MM.1S (cell line): ENCODE measurements at regions not wholly inside any gene's neighbourhood (a gene's known extent, or its start where the extent isn't known, plus 50 kb on each side); places are given as distances from the start of the nearest gene placed in this dataset.

Source experiments
- DNase-seq: peaks from one replicate; pipeline ENCODE4 v3.0.0-alpha.2; 2015
- H2AFZ ChIP-seq: fragments of 300-600 bp; sonication (generic); 2 replicates; pipeline ENCODE4 v1.6.0; 2016; ENCODE audit warnings: antibody characterized with exemption, low read length
- H3F3A ChIP-seq: fragments of 300-600 bp; sonication (generic); 2 replicates; pipeline ENCODE4 v1.6.1; 2016; ENCODE audit warnings: mild to moderate bottlenecking, antibody characterized with exemption, low read length, moderate library complexity, mixed read lengths; ENCODE audit not compliant: insufficient read depth
- H3K27ac ChIP-seq: fragments of 300-600 bp; sonication (generic); 2 replicates; pipeline ENCODE4 v1.5.1; 2016; ENCODE audit warnings: mild to moderate bottlenecking, low read length
- H3K27me3 ChIP-seq: fragments of 300-600 bp; sonication (generic); replicated peaks from 2 replicates; pipeline ENCODE4 v1.6.0; 2016; ENCODE audit warnings: low read length; ENCODE audit not compliant: insufficient read depth
- H3K36me3 ChIP-seq: fragments of 300-600 bp; sonication (generic); replicated peaks from 2 replicates; pipeline ENCODE4 v1.6.1; 2016; ENCODE audit warnings: mild to moderate bottlenecking, low read length, mixed read lengths; ENCODE audit not compliant: insufficient read depth
- H3K4me1 ChIP-seq: fragments of 300-600 bp; sonication (generic); 2 replicates; pipeline ENCODE4 v1.6.1; 2016; ENCODE audit warnings: low read length, mixed read lengths
- H3K4me2 ChIP-seq: fragments of 300-600 bp; sonication (generic); 2 replicates; pipeline ENCODE4 v1.6.0; 2016; ENCODE audit warnings: low read depth, low read length
- H3K4me3 ChIP-seq: fragments of 300-600 bp; sonication (generic); 2 replicates; pipeline ENCODE4 v1.5.1; 2016; ENCODE audit warnings: low read length, mixed read lengths
- H3K79me2 ChIP-seq: fragments of 300-600 bp; sonication (generic); 2 replicates; pipeline ENCODE4 v1.6.1; 2016; ENCODE audit warnings: mixed run types, low read length, mixed read lengths
- H3K9ac ChIP-seq: fragments of 300-600 bp; sonication (generic); 2 replicates; pipeline ENCODE4 v1.6.1; 2016; ENCODE audit warnings: low read length, mixed read lengths
- H3K9me2 ChIP-seq: fragments of 300-600 bp; sonication (generic); replicated peaks from 2 replicates; pipeline ENCODE4 v1.6.1; 2016; ENCODE audit warnings: mild to moderate bottlenecking, low read length, mixed read lengths; ENCODE audit not compliant: insufficient read depth
- H3K9me3 ChIP-seq: fragments of 300-600 bp; sonication (generic); replicated peaks from 2 replicates; pipeline ENCODE4 v1.6.1; 2016; ENCODE audit warnings: mild to moderate bottlenecking, low read length, mixed read lengths; ENCODE audit not compliant: insufficient read depth
- H4K20me1 ChIP-seq: fragments of 300-600 bp; sonication (generic); 2 replicates; pipeline ENCODE4 v1.6.1; 2016; ENCODE audit warnings: mild to moderate bottlenecking, low read length, moderate library complexity, mixed read lengths; ENCODE audit not compliant: insufficient read depth
- CTCF ChIP-seq: fragments of 300-600 bp; sonication (generic); IDR thresholded peaks from 2 replicates; pipeline ENCODE4 v1.5.1; 2016; ENCODE audit warnings: antibody characterized with exemption, low read length, mixed read lengths
- EZH2 ChIP-seq: fragments of 300-600 bp; sonication (generic); optimal IDR thresholded peaks from 2 replicates; pipeline ENCODE3; 2017; ENCODE audit warnings: low read depth, mild to moderate bottlenecking, antibody characterized with exemption, low read length, mixed read lengths
- EZH2phosphoT487 ChIP-seq: fragments of 300-600 bp; sonication (generic); IDR thresholded peaks from 2 replicates; pipeline ENCODE4 v1.6.1; 2018; ENCODE audit warnings: antibody characterized with exemption, low read length

GRCh38 chr20:54321352-54322087 lies 113.6 kb downstream of the PFDN4 start:
- Histone ChIP-seq H2AFZ (no peak overlapping the region), H3F3A (no peaks in the 10 kb centered on the region), H3K4me1 (0 out of 2 replicates have a peak, but pooled peaks cover 6% of the 10 kb centered on the region), H3K27ac (no peak overlapping the region), H3K79me2 (no peaks in the 10 kb centered on the region), H4K20me1 (no peaks in the 10 kb centered on the region), H3K27me3 (no peaks in the 10 kb centered on the region), H3K9ac (no peak overlapping the region), H3K4me3 (no peak overlapping the region), H3K4me2 (no peak overlapping the region), H3K36me3 (no peaks in the 10 kb centered on the region), H3K9me2 (no peaks in the 10 kb centered on the region), H3K9me3 (no peaks in the 10 kb centered on the region)
- TF ChIP-seq EZH2phosphoT487 (no peak), EZH2 (no peak), CTCF (no peak)
- DNase-seq, result no peak

GRCh38 chr20:54323227-54323734 lies 115.4 kb downstream of the PFDN4 start:
- DNase-seq, result no peak
- no peaks in the 10 kb centered on the region for H3K9me2 ChIP-seq
- H2AFZ ChIP-seq, result no peak overlapping the region
- no peaks in the 10 kb centered on the region for H3K36me3 ChIP-seq
- H3K9ac ChIP-seq, result no peak overlapping the region
- no peak overlapping the region for H3K4me2 ChIP-seq
- H3K27ac ChIP-seq, result no peak overlapping the region
- no peaks in the 10 kb centered on the region for H3K27me3 ChIP-seq
- H3K79me2 ChIP-seq, result no peaks in the 10 kb centered on the region
- H3F3A ChIP-seq, result no peaks in the 10 kb centered on the region
- TF ChIP-seq EZH2phosphoT487 (no peak), CTCF (no peak), EZH2 (no peak)
- H3K4me3 ChIP-seq, result no peak overlapping the region
- H3K9me3 ChIP-seq, result no peaks in the 10 kb centered on the region
- H4K20me1 ChIP-seq, result no peaks in the 10 kb centered on the region
- 0 out of 2 replicates have a peak, but pooled peaks cover 6% of the 10 kb centered on the region for H3K4me1 ChIP-seq

- H3K9me3 ChIP-seq, result no peaks in the 10 kb centered on the region
- H3K36me3 ChIP-seq, result no peaks in the 10 kb centered on the region
- peak overlapping the region; percentile 5; the same call in 1 of the 2 replicates for H3K4me2 ChIP-seq
- no peak overlapping the region for H3K27ac ChIP-seq
- no peak overlapping the region for H3K9ac ChIP-seq
- H3K27me3 ChIP-seq, result no peaks in the 10 kb centered on the region
- H3K9me2 ChIP-seq, result no peaks in the 10 kb centered on the region
- H2AFZ ChIP-seq, result no peak overlapping the region
- no peaks in the 10 kb centered on the region for H3K79me2 ChIP-seq
- TF ChIP-seq EZH2phosphoT487 (no peak), CTCF (no peak), EZH2 (no peak)
- no peaks in the 10 kb centered on the region for H4K20me1 ChIP-seq
- 0 out of 2 replicates have a peak, but pooled peaks cover 6% of the 10 kb centered on the region for H3K4me1 ChIP-seq
- H3F3A ChIP-seq, result no peaks in the 10 kb centered on the region
- no peak overlapping the region for H3K4me3 ChIP-seq
- DNase-seq, result no peak
Observed at GRCh38 chr20:54324041-54324440, 116.2 kb downstream of the PFDN4 start.
